ENCODE measurements at regions not wholly inside any gene's neighbourhood (a gene's known extent, or its start where the extent isn't known, plus 50 kb on each side); places are given as distances from the start of the nearest gene placed in this dataset.

DNA sequence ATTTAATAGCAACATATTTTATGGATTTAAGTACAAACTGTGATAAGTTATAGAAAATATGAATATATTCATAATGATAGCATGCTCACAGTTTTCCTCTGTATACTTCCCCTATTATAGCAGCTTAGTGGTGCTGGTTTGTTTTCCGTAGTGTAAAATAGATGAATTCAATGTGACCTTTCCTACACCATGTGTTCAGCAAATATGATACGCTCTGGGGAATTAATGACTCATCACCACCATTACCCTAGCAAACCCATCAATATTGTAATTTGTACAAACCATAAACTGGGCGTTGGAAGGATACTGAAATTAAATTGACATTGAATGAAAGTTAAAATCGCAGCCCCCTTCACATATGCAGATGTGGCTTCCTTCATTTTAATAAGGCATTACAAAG lies 58.7 kb upstream of the CDH19 start:
- H4K20me1 ChIP-seq (ENCODE audit: control insufficient read depth, insufficient read depth, low read depth, low read length) = no peaks in the 10 kb centered on the region
- no peak overlapping the region for H3K4me2 ChIP-seq (ENCODE audit: low read length)
- no peaks in the 10 kb centered on the region for H3K4me1 ChIP-seq (ENCODE audit: control insufficient read depth, low read length)
- TF ChIP-seq, protein P1, sequence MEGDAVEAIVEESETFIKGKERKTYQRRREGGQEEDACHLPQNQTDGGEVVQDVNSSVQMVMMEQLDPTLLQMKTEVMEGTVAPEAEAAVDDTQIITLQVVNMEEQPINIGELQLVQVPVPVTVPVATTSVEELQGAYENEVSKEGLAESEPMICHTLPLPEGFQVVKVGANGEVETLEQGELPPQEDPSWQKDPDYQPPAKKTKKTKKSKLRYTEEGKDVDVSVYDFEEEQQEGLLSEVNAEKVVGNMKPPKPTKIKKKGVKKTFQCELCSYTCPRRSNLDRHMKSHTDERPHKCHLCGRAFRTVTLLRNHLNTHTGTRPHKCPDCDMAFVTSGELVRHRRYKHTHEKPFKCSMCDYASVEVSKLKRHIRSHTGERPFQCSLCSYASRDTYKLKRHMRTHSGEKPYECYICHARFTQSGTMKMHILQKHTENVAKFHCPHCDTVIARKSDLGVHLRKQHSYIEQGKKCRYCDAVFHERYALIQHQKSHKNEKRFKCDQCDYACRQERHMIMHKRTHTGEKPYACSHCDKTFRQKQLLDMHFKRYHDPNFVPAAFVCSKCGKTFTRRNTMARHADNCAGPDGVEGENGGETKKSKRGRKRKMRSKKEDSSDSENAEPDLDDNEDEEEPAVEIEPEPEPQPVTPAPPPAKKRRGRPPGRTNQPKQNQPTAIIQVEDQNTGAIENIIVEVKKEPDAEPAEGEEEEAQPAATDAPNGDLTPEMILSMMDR (IDR thresholded peaks at IDR 0.05; ENCODE audit: low read depth, low read length, poor library complexity, severe bottlenecking) = no peak
- TF ChIP-seq EZH2phosphoT487 (IDR thresholded peaks at IDR 0.05; ENCODE audit: borderline replicate concordance, low read length) = no peak
- H3K4me3 ChIP-seq (ENCODE audit: low read length) = no peak overlapping the region
- no peaks in the 10 kb centered on the region for H3F3A ChIP-seq (ENCODE audit: control insufficient read depth, insufficient read depth)
- no peak overlapping the region for H3K27ac ChIP-seq (ENCODE audit: low read depth, low read length)
- no peaks in the 10 kb centered on the region for H3K79me2 ChIP-seq (ENCODE audit: control insufficient read depth, low read length)
- H3K27me3 ChIP-seq (ENCODE audit: control insufficient read depth, low read length) = no peaks in the 10 kb centered on the region
- no peaks in the 10 kb centered on the region; the same call in 1 of the 2 replicates for H3K9me3 ChIP-seq (ENCODE audit: control insufficient read depth, insufficient read depth, low read length)
- no peaks in the 10 kb centered on the region for H3K36me3 ChIP-seq (ENCODE audit: control insufficient read depth, low read length)
- no peaks in the 10 kb centered on the region for H3K9me2 ChIP-seq (replicated peaks; ENCODE audit: control insufficient read depth, low read length)

DNA sequence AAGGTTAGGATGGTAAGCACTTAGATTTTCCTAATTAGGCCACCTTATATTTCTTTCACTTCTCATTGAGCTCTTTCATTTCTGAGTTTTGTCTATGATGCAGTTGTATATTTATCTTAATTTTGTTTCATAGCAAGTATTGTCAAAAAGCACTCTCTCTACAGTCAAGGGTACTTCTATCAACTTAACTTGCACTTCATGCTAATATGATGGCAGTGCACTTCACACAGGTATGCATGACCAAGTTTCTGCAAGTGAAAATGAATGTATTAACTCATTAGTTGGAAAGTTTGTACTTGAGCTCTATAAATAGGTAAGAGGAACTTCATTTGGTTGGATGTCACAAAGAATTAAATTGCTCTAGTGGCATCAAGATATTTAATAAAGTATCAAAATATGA lies 51.5 kb upstream of the CDH19 start:
- Histone ChIP-seq H3K4me1 (ENCODE audit: control insufficient read depth, low read length) (no peaks in the 10 kb centered on the region), H3K27ac (ENCODE audit: low read depth, low read length) (no peak overlapping the region), H3K9me3 (ENCODE audit: control insufficient read depth, insufficient read depth, low read length) (no peaks in the 10 kb centered on the region; the same call in 1 of the 2 replicates), H3K79me2 (ENCODE audit: control insufficient read depth, low read length) (no peaks in the 10 kb centered on the region), H3K27me3 (ENCODE audit: control insufficient read depth, low read length) (no peaks in the 10 kb centered on the region), H3K4me3 (ENCODE audit: low read length) (no peak overlapping the region), H3K4me2 (ENCODE audit: low read length) (no peak overlapping the region), H4K20me1 (ENCODE audit: control insufficient read depth, insufficient read depth, low read depth, low read length) (no peaks in the 10 kb centered on the region), H3F3A (ENCODE audit: control insufficient read depth, insufficient read depth) (no peaks in the 10 kb centered on the region), H3K9me2 (replicated peaks; ENCODE audit: control insufficient read depth, low read length) (no peaks in the 10 kb centered on the region; the same call in 1 of the 2 replicates), H3K36me3 (ENCODE audit: control insufficient read depth, low read length) (no peaks in the 10 kb centered on the region)
- no peak for TF ChIP-seq EZH2phosphoT487 (IDR thresholded peaks at IDR 0.05; ENCODE audit: borderline replicate concordance, low read length)
- TF ChIP-seq, protein P1 (IDR thresholded peaks at IDR 0.05; ENCODE audit: low read depth, low read length, poor library complexity, severe bottlenecking) = no peak
